WTC11 (cell line): ENCODE measurements at regions not wholly inside any gene's neighbourhood (a gene's known extent, or its start where the extent isn't known, plus 50 kb on each side); places are given as distances from the start of the nearest gene placed in this dataset.
"Not testable (repeated sequence)": the region's sequence is repeated elsewhere in the genome, so short reads cannot be mapped to it uniquely, and the experiment has no call there.

Experiments
- ATAC-seq: fragments of 200-7000 bp; cut with Tn5 transposase; 2 replicates; pipeline ENCODE4 v1.10.0; 2021; ENCODE audit warnings: mild to moderate bottlenecking, moderate library complexity
- CTCF ChIA-PET: fragments of 300-600 bp; sonication (Branson Sonifier 250); formaldehyde crosslinking; loops from one replicate; lab custom pipeline; 2021; ENCODE audit warnings: antibody characterized with exemption; lab: Charles Lee
- POLR2A ChIA-PET: fragments of 350-600 bp; sonication (Branson Sonifier 250); formaldehyde crosslinking; loops from one replicate; lab custom pipeline; 2021; ENCODE audit warnings: antibody characterized with exemption; lab: Charles Lee
- DNase-seq: peaks from one replicate; pipeline ENCODE4 v3.0.0; 2021; ENCODE audit warnings: low spot score
- H3K27ac Mint-ChIP-seq: 2 replicates; pipeline ENCODE4 v1.8.0; 2021; ENCODE audit warnings: mixed read lengths
- H3K27me3 Mint-ChIP-seq: 2 replicates; pipeline ENCODE4 v1.8.0; 2021; ENCODE audit warnings: low read depth, mild to moderate bottlenecking, moderate library complexity, mixed read lengths
- H3K36me3 Mint-ChIP-seq: 2 replicates; pipeline ENCODE4 v1.8.0; 2021; ENCODE audit warnings: mixed read lengths
- H3K4me1 Mint-ChIP-seq: 2 replicates; pipeline ENCODE4 v1.8.0; 2022; ENCODE audit warnings: mixed read lengths
- H3K4me3 Mint-ChIP-seq: 2 replicates; pipeline ENCODE4 v1.8.0; 2021; ENCODE audit warnings: mild to moderate bottlenecking, moderate library complexity, mixed read lengths
- H3K9me3 Mint-ChIP-seq: 2 replicates; pipeline ENCODE4 v1.8.0; 2021; ENCODE audit warnings: mixed read lengths
- GTF2I ChIP-seq: fragments of 250-450 bp; sonication (Bioruptor Pico); conservative IDR thresholded peaks from 2 replicates; pipeline ENCODE4 v1.4.0; 2021; ENCODE audit warnings: mild to moderate bottlenecking
- JAZF1 ChIP-seq: fragments of 250-450 bp; sonication (Bioruptor Pico); IDR thresholded peaks from 2 replicates; pipeline ENCODE4 v1.9.0; 2021; ENCODE audit warnings: moderate library complexity, mild to moderate bottlenecking, inconsistent platforms
- JUN ChIP-seq: sonication (generic); formaldehyde crosslinking; IDR thresholded peaks from 2 replicates; pipeline ENCODE4 v1.8.0; 2023; ENCODE audit warnings: mild to moderate bottlenecking, missing genetic modification reagents
- NFE2L1 ChIP-seq: sonication (generic); formaldehyde crosslinking; IDR thresholded peaks from 2 replicates; pipeline ENCODE4 v1.8.1; 2023; ENCODE audit warnings: missing genetic modification reagents
- NR2C2 ChIP-seq: sonication (generic); formaldehyde crosslinking; IDR thresholded peaks from 2 replicates; pipeline ENCODE4 v1.8.0; 2022; ENCODE audit warnings: mild to moderate bottlenecking, missing genetic modification reagents
- OVOL2 ChIP-seq: fragments of 250-450 bp; sonication (Bioruptor Pico); IDR thresholded peaks from 2 replicates; pipeline ENCODE4 v1.9.0; 2021; ENCODE audit warnings: mild to moderate bottlenecking, borderline replicate concordance
- PRRX2 ChIP-seq: fragments of 250-450 bp; sonication (Bioruptor Pico); IDR thresholded peaks from 2 replicates; pipeline ENCODE4 v1.8.0; 2021; ENCODE audit warnings: mild to moderate bottlenecking
- RELA ChIP-seq: sonication (generic); formaldehyde crosslinking; IDR thresholded peaks from 2 replicates; pipeline ENCODE4 v1.8.1; 2022; ENCODE audit warnings: missing genetic modification reagents, mild to moderate bottlenecking, borderline replicate concordance
- SOX15 ChIP-seq: fragments of 250-450 bp; sonication (Bioruptor Pico); IDR thresholded peaks from 2 replicates; pipeline ENCODE4 v1.9.0; 2021; ENCODE audit warnings: mild to moderate bottlenecking
- TEAD1 ChIP-seq: sonication (generic); formaldehyde crosslinking; IDR thresholded peaks from 2 replicates; pipeline ENCODE4 v1.8.0; 2022; ENCODE audit warnings: mild to moderate bottlenecking, missing genetic modification reagents
- ZNF423 ChIP-seq: fragments of 250-450 bp; sonication (Bioruptor Pico); IDR thresholded peaks from 2 replicates; pipeline ENCODE4 v2.1.2; 2022; ENCODE audit warnings: mild to moderate bottlenecking, moderate library complexity
- TF ChIP-seq, protein P1 (sequence below): sonication (generic); formaldehyde crosslinking; IDR thresholded peaks from 2 replicates; pipeline ENCODE4 v1.8.0; 2023; ENCODE audit warnings: missing genetic modification reagents
- TF ChIP-seq, protein P2 (sequence below): sonication (generic); formaldehyde crosslinking; IDR thresholded peaks from 2 replicates; pipeline ENCODE4 v1.8.0; 2022; ENCODE audit warnings: mild to moderate bottlenecking, missing genetic modification reagents
- TF ChIP-seq, protein P3 (sequence below): sonication (generic); formaldehyde crosslinking; IDR thresholded peaks from 2 replicates; pipeline ENCODE4 v1.8.1; 2023; ENCODE audit warnings: mild to moderate bottlenecking, missing genetic modification reagents, moderate library complexity
- TF ChIP-seq, protein P4 (sequence below): sonication (generic); formaldehyde crosslinking; conservative IDR thresholded peaks from 2 replicates; pipeline ENCODE4 v1.8.1; 2022; ENCODE audit warnings: mild to moderate bottlenecking, missing genetic modification reagents
- TF ChIP-seq, protein P5 (sequence below): sonication (generic); formaldehyde crosslinking; IDR thresholded peaks from 2 replicates; pipeline ENCODE4 v1.8.0; 2022; ENCODE audit warnings: mild to moderate bottlenecking, missing genetic modification reagents
- TF ChIP-seq, protein P6 (sequence below): sonication (generic); formaldehyde crosslinking; IDR thresholded peaks from 2 replicates; pipeline ENCODE4 v1.8.0; 2023; ENCODE audit warnings: mild to moderate bottlenecking, missing genetic modification reagents
- TF ChIP-seq, protein P7 (sequence below): fragments of 250-450 bp; sonication (Bioruptor Pico); IDR thresholded peaks from 2 replicates; pipeline ENCODE4 v1.8.0; 2021; ENCODE audit warnings: mild to moderate bottlenecking

DNA sequence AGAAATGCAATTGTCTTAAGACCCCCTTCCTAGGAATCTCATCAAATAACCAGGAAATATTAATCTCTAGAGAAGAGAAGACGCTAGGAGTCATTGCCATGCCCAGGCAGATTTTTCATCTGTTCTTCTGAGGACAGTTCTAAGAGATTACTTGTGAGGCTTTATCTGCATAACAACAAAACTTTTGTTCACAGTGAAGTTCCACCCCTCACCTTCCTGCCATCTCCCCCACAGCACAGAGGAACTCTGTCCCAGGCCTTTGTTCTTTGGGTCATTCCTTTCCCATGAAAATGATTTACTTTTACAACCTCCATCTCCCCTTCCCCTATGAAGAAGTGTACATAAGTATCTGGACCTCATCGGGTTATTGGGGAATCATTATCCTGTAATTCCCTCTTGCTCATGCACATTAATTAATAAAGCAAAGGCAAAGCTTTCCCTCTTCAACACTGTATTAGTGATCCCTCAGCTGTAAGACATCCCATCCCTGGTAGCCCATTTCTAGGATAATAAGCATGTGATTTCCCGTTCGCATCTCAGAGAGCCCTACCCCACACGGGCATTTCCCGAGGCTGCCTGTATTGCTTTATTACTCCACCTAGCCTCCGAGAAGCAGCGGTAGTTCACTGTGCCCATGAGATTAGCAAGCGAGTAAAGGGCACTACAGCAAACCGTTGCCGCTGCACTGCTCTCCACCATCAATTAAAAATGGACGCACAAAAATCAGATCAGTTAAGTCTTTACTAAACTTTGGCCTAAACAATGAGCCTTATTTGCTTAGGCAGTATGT is 384.4 kb upstream of the CAMK1G start:
- DNase-seq (no peak), ATAC-seq (peak; percentile 71)
- CTCF ChIA-PET, result interaction anchor here (1.1 to 1.3 kb wide), 3 partner anchors 50 to 122 kb away, joined by 3 read pairs; no protein-coding TSS in a partner anchor
- H3K4me1 Mint-ChIP-seq, result peaks cover 44% of the 10 kb centered on the region
- H3K36me3 Mint-ChIP-seq, result peaks cover 30% of the 10 kb centered on the region
- POLR2A ChIA-PET, result no interaction called here
- TF ChIP-seq, protein P1, sequence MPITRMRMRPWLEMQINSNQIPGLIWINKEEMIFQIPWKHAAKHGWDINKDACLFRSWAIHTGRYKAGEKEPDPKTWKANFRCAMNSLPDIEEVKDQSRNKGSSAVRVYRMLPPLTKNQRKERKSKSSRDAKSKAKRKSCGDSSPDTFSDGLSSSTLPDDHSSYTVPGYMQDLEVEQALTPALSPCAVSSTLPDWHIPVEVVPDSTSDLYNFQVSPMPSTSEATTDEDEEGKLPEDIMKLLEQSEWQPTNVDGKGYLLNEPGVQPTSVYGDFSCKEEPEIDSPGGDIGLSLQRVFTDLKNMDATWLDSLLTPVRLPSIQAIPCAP, result no peak
- TF ChIP-seq, protein P2, sequence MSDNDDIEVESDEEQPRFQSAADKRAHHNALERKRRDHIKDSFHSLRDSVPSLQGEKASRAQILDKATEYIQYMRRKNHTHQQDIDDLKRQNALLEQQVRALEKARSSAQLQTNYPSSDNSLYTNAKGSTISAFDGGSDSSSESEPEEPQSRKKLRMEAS (CRISPR knock-in tag), result no peak
- TF ChIP-seq, protein P3, sequence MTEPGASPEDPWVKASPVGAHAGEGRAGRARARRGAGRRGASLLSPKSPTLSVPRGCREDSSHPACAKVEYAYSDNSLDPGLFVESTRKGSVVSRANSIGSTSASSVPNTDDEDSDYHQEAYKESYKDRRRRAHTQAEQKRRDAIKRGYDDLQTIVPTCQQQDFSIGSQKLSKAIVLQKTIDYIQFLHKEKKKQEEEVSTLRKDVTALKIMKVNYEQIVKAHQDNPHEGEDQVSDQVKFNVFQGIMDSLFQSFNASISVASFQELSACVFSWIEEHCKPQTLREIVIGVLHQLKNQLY (CRISPR knock-in tag), result no peak
- TF ChIP-seq GTF2I (CRISPR knock-in tag) (no peak), PRRX2 (no peak), NR2C2 (no peak), SOX15 (CRISPR knock-in tag) (no peak), RELA (CRISPR knock-in tag) (no peak), JUN (no peak), OVOL2 (no peak), NFE2L1 (no peak)
- TF ChIP-seq, protein P4, sequence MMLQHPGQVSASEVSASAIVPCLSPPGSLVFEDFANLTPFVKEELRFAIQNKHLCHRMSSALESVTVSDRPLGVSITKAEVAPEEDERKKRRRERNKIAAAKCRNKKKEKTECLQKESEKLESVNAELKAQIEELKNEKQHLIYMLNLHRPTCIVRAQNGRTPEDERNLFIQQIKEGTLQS (CRISPR knock-in tag), result no peak
- TF ChIP-seq, protein P5, sequence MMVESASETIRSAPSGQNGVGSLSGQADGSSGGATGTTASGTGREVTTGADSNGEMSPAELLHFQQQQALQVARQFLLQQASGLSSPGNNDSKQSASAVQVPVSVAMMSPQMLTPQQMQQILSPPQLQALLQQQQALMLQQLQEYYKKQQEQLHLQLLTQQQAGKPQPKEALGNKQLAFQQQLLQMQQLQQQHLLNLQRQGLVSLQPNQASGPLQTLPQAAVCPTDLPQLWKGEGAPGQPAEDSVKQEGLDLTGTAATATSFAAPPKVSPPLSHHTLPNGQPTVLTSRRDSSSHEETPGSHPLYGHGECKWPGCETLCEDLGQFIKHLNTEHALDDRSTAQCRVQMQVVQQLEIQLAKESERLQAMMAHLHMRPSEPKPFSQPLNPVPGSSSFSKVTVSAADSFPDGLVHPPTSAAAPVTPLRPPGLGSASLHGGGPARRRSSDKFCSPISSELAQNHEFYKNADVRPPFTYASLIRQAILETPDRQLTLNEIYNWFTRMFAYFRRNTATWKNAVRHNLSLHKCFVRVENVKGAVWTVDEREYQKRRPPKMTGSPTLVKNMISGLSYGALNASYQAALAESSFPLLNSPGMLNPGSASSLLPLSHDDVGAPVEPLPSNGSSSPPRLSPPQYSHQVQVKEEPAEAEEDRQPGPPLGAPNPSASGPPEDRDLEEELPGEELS (CRISPR knock-in tag), result no peak
- TF ChIP-seq, protein P6, sequence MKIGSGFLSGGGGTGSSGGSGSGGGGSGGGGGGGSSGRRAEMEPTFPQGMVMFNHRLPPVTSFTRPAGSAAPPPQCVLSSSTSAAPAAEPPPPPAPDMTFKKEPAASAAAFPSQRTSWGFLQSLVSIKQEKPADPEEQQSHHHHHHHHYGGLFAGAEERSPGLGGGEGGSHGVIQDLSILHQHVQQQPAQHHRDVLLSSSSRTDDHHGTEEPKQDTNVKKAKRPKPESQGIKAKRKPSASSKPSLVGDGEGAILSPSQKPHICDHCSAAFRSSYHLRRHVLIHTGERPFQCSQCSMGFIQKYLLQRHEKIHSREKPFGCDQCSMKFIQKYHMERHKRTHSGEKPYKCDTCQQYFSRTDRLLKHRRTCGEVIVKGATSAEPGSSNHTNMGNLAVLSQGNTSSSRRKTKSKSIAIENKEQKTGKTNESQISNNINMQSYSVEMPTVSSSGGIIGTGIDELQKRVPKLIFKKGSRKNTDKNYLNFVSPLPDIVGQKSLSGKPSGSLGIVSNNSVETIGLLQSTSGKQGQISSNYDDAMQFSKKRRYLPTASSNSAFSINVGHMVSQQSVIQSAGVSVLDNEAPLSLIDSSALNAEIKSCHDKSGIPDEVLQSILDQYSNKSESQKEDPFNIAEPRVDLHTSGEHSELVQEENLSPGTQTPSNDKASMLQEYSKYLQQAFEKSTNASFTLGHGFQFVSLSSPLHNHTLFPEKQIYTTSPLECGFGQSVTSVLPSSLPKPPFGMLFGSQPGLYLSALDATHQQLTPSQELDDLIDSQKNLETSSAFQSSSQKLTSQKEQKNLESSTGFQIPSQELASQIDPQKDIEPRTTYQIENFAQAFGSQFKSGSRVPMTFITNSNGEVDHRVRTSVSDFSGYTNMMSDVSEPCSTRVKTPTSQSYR, result no peak
- TF ChIP-seq, protein P7, sequence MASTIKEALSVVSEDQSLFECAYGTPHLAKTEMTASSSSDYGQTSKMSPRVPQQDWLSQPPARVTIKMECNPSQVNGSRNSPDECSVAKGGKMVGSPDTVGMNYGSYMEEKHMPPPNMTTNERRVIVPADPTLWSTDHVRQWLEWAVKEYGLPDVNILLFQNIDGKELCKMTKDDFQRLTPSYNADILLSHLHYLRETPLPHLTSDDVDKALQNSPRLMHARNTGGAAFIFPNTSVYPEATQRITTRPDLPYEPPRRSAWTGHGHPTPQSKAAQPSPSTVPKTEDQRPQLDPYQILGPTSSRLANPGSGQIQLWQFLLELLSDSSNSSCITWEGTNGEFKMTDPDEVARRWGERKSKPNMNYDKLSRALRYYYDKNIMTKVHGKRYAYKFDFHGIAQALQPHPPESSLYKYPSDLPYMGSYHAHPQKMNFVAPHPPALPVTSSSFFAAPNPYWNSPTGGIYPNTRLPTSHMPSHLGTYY, result no peak
- peak overlapping the region; percentile 86 for H3K27ac Mint-ChIP-seq
- H3K27me3 Mint-ChIP-seq, result no peaks in the 10 kb centered on the region
- peak overlapping the region; percentile 47 for H3K4me3 Mint-ChIP-seq
- H3K9me3 Mint-ChIP-seq, result peaks cover 38% of the 10 kb centered on the region

DNA sequence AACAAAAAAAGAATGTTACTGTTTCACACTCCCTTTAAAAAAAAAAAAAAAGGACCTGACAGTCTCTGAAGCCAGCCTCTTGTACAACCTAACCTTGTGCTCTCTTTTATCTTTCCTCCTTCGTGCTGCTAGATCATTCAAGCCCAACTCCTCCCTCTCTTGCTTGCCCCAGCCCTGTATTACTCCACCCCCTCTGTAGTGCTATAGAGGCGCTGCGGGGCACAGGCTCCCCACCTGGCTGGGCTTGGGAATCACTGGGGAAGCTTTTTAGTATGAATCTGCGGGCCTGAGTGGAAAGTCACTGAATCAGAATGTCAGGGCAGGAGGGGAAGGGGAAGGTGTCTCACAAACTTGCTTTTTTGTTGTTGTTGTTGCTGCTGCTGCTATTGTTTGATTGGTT is 383.7 kb upstream of the CAMK1G start:
- peaks cover 46% of the 10 kb centered on the region for H3K4me1 Mint-ChIP-seq
- peaks cover 37% of the 10 kb centered on the region for H3K9me3 Mint-ChIP-seq
- ATAC-seq (peak; percentile 97), DNase-seq (peak; percentile 75)
- POLR2A ChIA-PET, result no interaction called here
- no peaks in the 10 kb centered on the region for H3K27me3 Mint-ChIP-seq
- CTCF ChIA-PET, result interaction anchor here (0.9 to 1.2 kb wide), 3 partner anchors 49 to 350 kb away, joined by 3 read pairs; no protein-coding TSS in a partner anchor
- TF ChIP-seq JAZF1 (CRISPR knock-in tag) (no peak), ZNF423 (CRISPR knock-in tag) (peak; percentile 66; the same call in 1 of the 2 replicates), TEAD1 (0 out of 2 replicates have a peak, but pooled peaks have one; percentile 9)
- TF ChIP-seq, all 79 proteins: peak for 2
- peaks cover 29% of the 10 kb centered on the region for H3K36me3 Mint-ChIP-seq
- H3K4me3 Mint-ChIP-seq, result peak overlapping the region; percentile 47; the same call in 1 of the 2 replicates
- peak overlapping the region; percentile 88 for H3K27ac Mint-ChIP-seq

DNA sequence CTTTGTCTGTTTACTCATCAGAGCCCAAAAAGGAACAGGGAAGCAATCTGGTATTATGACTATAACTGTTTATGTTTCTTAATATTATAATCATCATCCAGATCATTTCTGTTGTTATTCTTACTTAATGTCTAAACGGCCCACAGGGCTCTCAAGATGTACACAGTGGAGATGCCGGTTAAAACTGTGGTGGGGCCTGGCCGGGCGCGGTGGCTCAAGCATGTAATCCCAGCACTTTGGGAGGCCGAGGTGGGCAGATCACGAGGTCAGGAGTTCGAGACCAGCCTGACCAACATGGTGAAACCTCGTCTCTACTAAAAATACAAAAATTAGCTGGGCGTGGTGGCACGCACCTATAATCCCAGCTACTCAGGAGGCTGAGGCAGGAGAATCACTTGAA is 381.2 kb upstream of the CAMK1G start:
- H3K27ac Mint-ChIP-seq, H3K4me3 Mint-ChIP-seq, DNase-seq, H3K27me3 Mint-ChIP-seq, ATAC-seq, POLR2A ChIA-PET, H3K36me3 Mint-ChIP-seq: not testable (repeated sequence)
- peaks cover 49% of the 10 kb centered on the region for H3K4me1 Mint-ChIP-seq
- peaks cover 12% of the 10 kb centered on the region; the same call in 1 of the 2 replicates for H3K9me3 Mint-ChIP-seq
- CTCF ChIA-PET, result interaction anchor here (0.7 to 2.7 kb wide), 9 partner anchors 12 to 550 kb away, joined by 3 to 11 read pairs (median 3); no protein-coding TSS in a partner anchor
